GM23338 (cell line): ENCODE measurements at regions not wholly inside any gene's neighbourhood (a gene's known extent, or its start where the extent isn't known, plus 50 kb on each side); places are given as distances from the start of the nearest gene placed in this dataset.

Source experiments
- CREB1 ChIP-seq: fragments of 250-450 bp; sonication (Bioruptor Pico); IDR thresholded peaks from 2 replicates; pipeline ENCODE4 v1.5.0; 2020; ENCODE audit warnings: low read depth, mild to moderate bottlenecking, moderate library complexity
- EZH2 ChIP-seq: fragments of 200-600 bp; sonication (generic); IDR thresholded peaks from one replicate; pipeline ENCODE4 v1.8.0; 2017; ENCODE audit warnings: antibody characterized with exemption, mild to moderate bottlenecking, low read depth; ENCODE audit not compliant: unreplicated experiment
- EZH2phosphoT487 ChIP-seq: fragments of 200-600 bp; sonication (generic); IDR thresholded peaks from one replicate; pipeline ENCODE4 v1.8.1; 2018; ENCODE audit warnings: antibody characterized with exemption; ENCODE audit not compliant: unreplicated experiment
- JUNB ChIP-seq: IDR thresholded peaks from one replicate; pipeline ENCODE4 v1.6.1; 2016; ENCODE audit warnings: antibody characterized with exemption; ENCODE audit not compliant: unreplicated experiment
- NANOG ChIP-seq: IDR thresholded peaks from 2 replicates; pipeline ENCODE4 v1.6.1; 2016; ENCODE audit warnings: antibody characterized with exemption, borderline replicate concordance
- POLR2AphosphoS5 ChIP-seq: IDR thresholded peaks from 2 replicates; pipeline ENCODE4 v1.6.1; 2016; ENCODE audit warnings: antibody characterized with exemption, low read depth
- STAT1 ChIP-seq: IDR thresholded peaks from one replicate; pipeline ENCODE4 v1.6.1; 2016; ENCODE audit warnings: antibody characterized with exemption; ENCODE audit not compliant: unreplicated experiment
- ZNF114 ChIP-seq: fragments of 250-450 bp; sonication (Bioruptor Pico); IDR thresholded peaks from 2 replicates; pipeline ENCODE4 v1.5.0; 2020; ENCODE audit warnings: mild to moderate bottlenecking, moderate library complexity
- TF ChIP-seq, protein P1 (sequence below), 2 experiments: fragments of 200-600 bp in 1 of 2; sonication (generic) in 1 of 2; conservative IDR thresholded peaks; 2 replicates each; pipeline versions ENCODE4 v1.5.1 to v1.6.1; 2016 to 2017; ENCODE audit warnings: antibody characterized with exemption in 2 of 2, low read depth in 2 of 2, mild to moderate bottlenecking in 2 of 2, moderate library complexity in 1 of 2
- TF ChIP-seq, protein P2 (sequence below): IDR thresholded peaks from 2 replicates; pipeline ENCODE4 v1.6.1; 2016; ENCODE audit warnings: antibody characterized with exemption
- TF ChIP-seq, protein P3 (sequence below): IDR thresholded peaks from one replicate; pipeline ENCODE4 v1.6.1; 2018; ENCODE audit warnings: antibody characterized with exemption; ENCODE audit not compliant: unreplicated experiment

DNA sequence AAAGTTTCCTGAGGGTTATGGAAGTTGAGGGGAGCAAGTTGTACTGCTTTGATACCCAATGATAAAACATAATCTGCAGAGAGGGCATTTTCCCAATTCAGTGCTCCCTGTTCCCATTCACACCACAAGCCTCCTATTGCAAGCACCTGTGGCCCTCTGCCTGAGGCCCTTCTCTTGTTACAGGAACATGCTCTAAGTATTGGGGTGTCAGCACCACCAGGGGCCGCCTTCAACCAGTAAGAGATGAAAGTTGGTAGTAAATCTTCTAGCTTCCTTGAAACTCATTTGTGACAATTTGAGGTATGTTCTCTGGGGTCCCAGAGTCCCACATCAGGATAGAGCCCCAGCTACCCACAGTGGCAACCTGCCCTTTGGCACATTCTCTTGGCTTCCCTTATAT is 265.4 kb upstream of the ARHGEF26 start:
- TF ChIP-seq, protein P1, sequence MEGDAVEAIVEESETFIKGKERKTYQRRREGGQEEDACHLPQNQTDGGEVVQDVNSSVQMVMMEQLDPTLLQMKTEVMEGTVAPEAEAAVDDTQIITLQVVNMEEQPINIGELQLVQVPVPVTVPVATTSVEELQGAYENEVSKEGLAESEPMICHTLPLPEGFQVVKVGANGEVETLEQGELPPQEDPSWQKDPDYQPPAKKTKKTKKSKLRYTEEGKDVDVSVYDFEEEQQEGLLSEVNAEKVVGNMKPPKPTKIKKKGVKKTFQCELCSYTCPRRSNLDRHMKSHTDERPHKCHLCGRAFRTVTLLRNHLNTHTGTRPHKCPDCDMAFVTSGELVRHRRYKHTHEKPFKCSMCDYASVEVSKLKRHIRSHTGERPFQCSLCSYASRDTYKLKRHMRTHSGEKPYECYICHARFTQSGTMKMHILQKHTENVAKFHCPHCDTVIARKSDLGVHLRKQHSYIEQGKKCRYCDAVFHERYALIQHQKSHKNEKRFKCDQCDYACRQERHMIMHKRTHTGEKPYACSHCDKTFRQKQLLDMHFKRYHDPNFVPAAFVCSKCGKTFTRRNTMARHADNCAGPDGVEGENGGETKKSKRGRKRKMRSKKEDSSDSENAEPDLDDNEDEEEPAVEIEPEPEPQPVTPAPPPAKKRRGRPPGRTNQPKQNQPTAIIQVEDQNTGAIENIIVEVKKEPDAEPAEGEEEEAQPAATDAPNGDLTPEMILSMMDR (conservative IDR thresholded peaks at IDR 0.05; ENCODE audit: low read depth in 2 of 2): peak; percentile 37 to 63; a peak in 3 of 4 replicates
- TF ChIP-seq POLR2AphosphoS5 (no peak), JUNB (no peak), EZH2 (no peak), STAT1 (no peak), CREB1 (CRISPR knock-in tag) (no peak), EZH2phosphoT487 (no peak), NANOG (no peak), ZNF114 (CRISPR knock-in tag) (no peak)
- TF ChIP-seq, protein P2, sequence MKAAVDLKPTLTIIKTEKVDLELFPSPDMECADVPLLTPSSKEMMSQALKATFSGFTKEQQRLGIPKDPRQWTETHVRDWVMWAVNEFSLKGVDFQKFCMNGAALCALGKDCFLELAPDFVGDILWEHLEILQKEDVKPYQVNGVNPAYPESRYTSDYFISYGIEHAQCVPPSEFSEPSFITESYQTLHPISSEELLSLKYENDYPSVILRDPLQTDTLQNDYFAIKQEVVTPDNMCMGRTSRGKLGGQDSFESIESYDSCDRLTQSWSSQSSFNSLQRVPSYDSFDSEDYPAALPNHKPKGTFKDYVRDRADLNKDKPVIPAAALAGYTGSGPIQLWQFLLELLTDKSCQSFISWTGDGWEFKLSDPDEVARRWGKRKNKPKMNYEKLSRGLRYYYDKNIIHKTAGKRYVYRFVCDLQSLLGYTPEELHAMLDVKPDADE: no peak
- TF ChIP-seq, protein P3, sequence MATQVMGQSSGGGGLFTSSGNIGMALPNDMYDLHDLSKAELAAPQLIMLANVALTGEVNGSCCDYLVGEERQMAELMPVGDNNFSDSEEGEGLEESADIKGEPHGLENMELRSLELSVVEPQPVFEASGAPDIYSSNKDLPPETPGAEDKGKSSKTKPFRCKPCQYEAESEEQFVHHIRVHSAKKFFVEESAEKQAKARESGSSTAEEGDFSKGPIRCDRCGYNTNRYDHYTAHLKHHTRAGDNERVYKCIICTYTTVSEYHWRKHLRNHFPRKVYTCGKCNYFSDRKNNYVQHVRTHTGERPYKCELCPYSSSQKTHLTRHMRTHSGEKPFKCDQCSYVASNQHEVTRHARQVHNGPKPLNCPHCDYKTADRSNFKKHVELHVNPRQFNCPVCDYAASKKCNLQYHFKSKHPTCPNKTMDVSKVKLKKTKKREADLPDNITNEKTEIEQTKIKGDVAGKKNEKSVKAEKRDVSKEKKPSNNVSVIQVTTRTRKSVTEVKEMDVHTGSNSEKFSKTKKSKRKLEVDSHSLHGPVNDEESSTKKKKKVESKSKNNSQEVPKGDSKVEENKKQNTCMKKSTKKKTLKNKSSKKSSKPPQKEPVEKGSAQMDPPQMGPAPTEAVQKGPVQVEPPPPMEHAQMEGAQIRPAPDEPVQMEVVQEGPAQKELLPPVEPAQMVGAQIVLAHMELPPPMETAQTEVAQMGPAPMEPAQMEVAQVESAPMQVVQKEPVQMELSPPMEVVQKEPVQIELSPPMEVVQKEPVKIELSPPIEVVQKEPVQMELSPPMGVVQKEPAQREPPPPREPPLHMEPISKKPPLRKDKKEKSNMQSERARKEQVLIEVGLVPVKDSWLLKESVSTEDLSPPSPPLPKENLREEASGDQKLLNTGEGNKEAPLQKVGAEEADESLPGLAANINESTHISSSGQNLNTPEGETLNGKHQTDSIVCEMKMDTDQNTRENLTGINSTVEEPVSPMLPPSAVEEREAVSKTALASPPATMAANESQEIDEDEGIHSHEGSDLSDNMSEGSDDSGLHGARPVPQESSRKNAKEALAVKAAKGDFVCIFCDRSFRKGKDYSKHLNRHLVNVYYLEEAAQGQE: no peak
